Lower lobe of right lung (tissue), 2 donors: ENCODE measurements at regions not wholly inside any gene's neighbourhood (a gene's known extent, or its start where the extent isn't known, plus 50 kb on each side); places are given as distances from the start of the nearest gene placed in this dataset.

Source experiments
- ATAC-seq, 2 donors: fragments of 200-7000 bp; cut with Tn5 transposase; one replicate each; pipeline ENCODE4 v1.9.1; 2020 to 2022; ENCODE audit warnings: mild to moderate bottlenecking in 2 of 2, moderate library complexity in 2 of 2
- DNase-seq: peaks from one replicate; pipeline ENCODE4 v3.0.0-alpha.2; 2020
- H3K27ac ChIP-seq: fragments of 200-600 bp; one replicate; pipeline ENCODE4 v1.8.0; 2022
- H3K27me3 ChIP-seq: fragments of 200-600 bp; one replicate; pipeline ENCODE4 v1.8.0; 2022; ENCODE audit warnings: low read depth
- H3K36me3 ChIP-seq: fragments of 200-600 bp; one replicate; pipeline ENCODE4 v1.8.0; 2022; ENCODE audit warnings: mild to moderate bottlenecking
- H3K4me1 ChIP-seq: fragments of 200-600 bp; one replicate; pipeline ENCODE4 v1.8.0; 2022
- H3K4me3 ChIP-seq: fragments of 200-600 bp; one replicate; pipeline ENCODE4 v1.8.0; 2022; ENCODE audit warnings: mild to moderate bottlenecking
- H3K9me3 ChIP-seq: fragments of 200-600 bp; one replicate; pipeline ENCODE4 v1.8.0; 2022
- intact Hi-C: fragments of 100-400 bp; cut with DNase I; formaldehyde crosslinking; loops from one replicate; pipeline ENCODE4 v1.11.0; 2022
- TF ChIP-seq, protein P1 (sequence below): fragments of 200-600 bp; IDR thresholded peaks from one replicate; pipeline ENCODE4 v1.8.0; 2022; ENCODE audit warnings: antibody characterized with exemption, mild to moderate bottlenecking
- donor health status: DM: no; HTN: yes; CAD: no; lungs with severe emphysema.

DNA sequence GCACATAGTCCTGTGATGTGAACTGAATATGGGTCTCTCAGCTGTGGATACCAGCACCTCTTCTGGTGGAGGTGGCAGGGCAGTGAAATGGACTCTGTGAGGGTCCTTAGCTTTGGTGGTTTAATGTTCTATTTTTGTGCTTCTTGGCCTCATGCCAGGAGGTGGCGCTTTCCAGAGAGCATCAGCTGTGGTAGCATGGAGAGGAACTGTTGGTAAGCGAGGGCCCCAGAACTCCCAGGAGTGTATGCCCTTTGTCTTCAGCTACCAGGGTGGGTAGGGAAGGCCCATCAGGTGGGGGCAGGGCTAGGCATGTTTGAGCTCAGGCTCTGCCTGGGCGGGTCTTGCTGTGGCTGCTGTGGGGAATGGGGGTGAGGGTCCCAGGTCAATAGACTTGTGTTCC, 241.7 kb downstream of the AEBP2 start:
- DNase-seq: no peak
- intact Hi-C loops: no loop called here
- Histone ChIP-seq H3K27ac (no peak overlapping the region), H3K36me3 (no peaks in the 10 kb centered on the region), H3K27me3 (no peaks in the 10 kb centered on the region), H3K4me1 (no peaks in the 10 kb centered on the region), H3K4me3 (no peak overlapping the region), H3K9me3 (no peaks in the 10 kb centered on the region)
- TF ChIP-seq, protein P1, sequence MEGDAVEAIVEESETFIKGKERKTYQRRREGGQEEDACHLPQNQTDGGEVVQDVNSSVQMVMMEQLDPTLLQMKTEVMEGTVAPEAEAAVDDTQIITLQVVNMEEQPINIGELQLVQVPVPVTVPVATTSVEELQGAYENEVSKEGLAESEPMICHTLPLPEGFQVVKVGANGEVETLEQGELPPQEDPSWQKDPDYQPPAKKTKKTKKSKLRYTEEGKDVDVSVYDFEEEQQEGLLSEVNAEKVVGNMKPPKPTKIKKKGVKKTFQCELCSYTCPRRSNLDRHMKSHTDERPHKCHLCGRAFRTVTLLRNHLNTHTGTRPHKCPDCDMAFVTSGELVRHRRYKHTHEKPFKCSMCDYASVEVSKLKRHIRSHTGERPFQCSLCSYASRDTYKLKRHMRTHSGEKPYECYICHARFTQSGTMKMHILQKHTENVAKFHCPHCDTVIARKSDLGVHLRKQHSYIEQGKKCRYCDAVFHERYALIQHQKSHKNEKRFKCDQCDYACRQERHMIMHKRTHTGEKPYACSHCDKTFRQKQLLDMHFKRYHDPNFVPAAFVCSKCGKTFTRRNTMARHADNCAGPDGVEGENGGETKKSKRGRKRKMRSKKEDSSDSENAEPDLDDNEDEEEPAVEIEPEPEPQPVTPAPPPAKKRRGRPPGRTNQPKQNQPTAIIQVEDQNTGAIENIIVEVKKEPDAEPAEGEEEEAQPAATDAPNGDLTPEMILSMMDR: no peak
- no peak for ATAC-seq

DNA sequence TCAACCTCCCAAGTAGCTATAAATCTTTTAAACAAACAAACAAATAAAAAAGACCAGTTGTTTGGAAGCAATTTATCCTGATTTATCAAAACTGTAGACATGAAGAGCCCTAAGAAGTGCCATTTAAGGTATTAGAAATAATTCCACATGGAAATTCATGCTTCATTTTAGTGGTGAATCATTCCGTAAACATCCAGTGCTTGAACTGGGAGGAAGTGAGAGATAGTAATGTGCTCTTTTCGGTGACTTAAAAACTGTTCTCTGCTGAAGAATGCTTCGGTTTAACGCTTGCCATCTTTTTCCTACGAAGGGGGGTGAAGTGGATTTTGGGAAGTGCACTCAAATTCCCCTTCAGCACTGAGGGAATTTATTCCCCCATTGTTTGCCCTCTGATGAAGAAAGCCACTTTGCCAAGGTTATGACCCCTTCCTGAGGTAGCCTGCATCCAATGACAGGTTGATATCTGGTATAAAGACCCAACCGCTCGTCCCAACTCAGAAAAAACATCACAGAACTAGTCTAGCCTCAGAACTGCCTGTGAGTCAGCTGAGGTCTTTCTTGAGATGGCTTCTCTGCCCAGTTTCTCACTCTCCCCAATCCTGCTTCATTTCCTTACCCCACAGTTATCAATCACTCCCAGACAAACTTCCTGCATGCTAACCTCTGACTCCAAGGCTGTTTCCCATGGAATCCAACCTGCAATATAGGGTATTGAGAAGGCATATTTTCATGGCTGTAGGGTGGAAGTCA, 244.1 kb downstream of the AEBP2 start:
- TF ChIP-seq, protein P1: no peak
- intact Hi-C loops: no loop called here
- no peak overlapping the region for H3K27ac ChIP-seq
- H3K4me3 ChIP-seq: no peak overlapping the region
- H3K9me3 ChIP-seq: no peaks in the 10 kb centered on the region
- no peaks in the 10 kb centered on the region for H3K4me1 ChIP-seq
- DNase-seq: no peak
- H3K27me3 ChIP-seq: no peaks in the 10 kb centered on the region
- ATAC-seq: no peak
- H3K36me3 ChIP-seq: no peaks in the 10 kb centered on the region

DNA sequence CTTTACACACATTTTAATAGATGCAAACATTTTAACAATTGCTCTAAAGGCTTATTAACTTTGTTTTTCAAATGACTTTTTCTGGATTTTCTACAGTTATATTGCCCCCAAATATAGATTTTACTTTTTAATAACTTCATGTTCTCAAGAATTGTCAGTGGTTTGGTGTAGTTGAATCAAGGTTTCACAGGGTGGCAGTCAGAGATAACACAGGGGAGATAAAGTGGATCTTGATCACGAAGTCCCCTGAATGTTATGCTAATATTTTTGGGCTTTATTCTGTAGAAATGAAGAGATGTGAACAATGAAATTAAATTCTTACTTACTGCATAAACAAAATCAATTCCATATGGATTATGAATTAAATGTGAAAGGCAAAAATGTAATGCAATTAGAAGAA, 248.1 kb downstream of the AEBP2 start:
- intact Hi-C loops: no loop called here
- DNase-seq: no peak
- Histone ChIP-seq H3K4me3 (no peak overlapping the region), H3K4me1 (no peaks in the 10 kb centered on the region), H3K9me3 (no peaks in the 10 kb centered on the region), H3K27ac (no peak overlapping the region), H3K27me3 (no peaks in the 10 kb centered on the region), H3K36me3 (no peaks in the 10 kb centered on the region)
- no peak for ATAC-seq
- TF ChIP-seq, protein P1: no peak

DNA sequence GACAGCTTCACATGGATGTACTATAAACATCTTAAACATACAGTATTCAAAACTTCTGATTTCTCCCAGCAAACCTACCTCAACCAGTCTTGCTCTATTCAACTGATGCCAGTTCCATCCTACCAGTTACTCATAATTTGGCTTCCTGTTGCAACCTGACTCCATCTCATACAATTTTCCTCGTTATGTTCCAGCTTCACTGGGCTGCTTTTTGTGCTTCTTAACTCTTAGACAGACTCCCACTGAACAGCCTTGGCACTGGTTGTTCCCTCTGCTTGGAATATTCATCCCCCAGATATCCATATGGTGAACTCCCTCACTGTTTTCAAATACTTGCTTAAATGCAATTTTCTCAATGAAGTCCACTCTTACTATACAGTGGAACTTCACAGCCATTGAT, 249.2 kb downstream of the AEBP2 start:
- DNase-seq (no peak), ATAC-seq (no peak)

DNA sequence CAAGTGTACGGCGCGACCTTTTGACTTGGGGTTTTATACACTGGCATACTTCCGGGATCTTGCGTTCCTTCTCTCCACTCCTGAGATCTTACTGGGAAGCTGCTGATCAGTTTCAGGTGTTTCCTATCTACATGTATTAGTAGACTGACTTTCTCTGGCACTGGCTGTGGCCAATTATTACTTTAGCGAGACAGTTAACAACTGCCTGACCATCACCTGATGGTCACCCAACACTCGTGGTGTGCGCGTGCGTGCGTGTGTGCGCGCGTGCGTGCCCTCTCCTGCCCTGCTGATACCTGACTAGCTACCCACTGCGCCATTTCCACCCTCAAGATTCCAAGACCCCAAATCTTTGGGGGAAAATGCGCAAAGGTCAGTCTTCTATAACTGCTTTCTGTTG, 249.9 kb downstream of the AEBP2 start:
- ATAC-seq (no peak), DNase-seq (no peak)
- H3K36me3 ChIP-seq: no peaks in the 10 kb centered on the region

More for the DNA sequence above, 249.2 kb downstream of the AEBP2 start:
- Histone ChIP-seq H3K4me3 (no peak overlapping the region), H3K27me3 (no peaks in the 10 kb centered on the region), H3K36me3 (no peaks in the 10 kb centered on the region), H3K9me3 (no peaks in the 10 kb centered on the region), H3K27ac (no peak overlapping the region), H3K4me1 (no peaks in the 10 kb centered on the region)
- intact Hi-C loops: no loop called here
- TF ChIP-seq, protein P1: no peak

More for the DNA sequence above, 249.9 kb downstream of the AEBP2 start:
- TF ChIP-seq, protein P1: no peak
- Histone ChIP-seq H3K4me3 (no peak overlapping the region), H3K9me3 (no peaks in the 10 kb centered on the region), H3K4me1 (no peaks in the 10 kb centered on the region), H3K27ac (no peak overlapping the region), H3K27me3 (no peaks in the 10 kb centered on the region)
- intact Hi-C loops: no loop called here
